ENCODE measurements at regions not wholly inside any gene's neighbourhood (a gene's known extent, or its start where the extent isn't known, plus 50 kb on each side); places are given as distances from the start of the nearest gene placed in this dataset.

DNA sequence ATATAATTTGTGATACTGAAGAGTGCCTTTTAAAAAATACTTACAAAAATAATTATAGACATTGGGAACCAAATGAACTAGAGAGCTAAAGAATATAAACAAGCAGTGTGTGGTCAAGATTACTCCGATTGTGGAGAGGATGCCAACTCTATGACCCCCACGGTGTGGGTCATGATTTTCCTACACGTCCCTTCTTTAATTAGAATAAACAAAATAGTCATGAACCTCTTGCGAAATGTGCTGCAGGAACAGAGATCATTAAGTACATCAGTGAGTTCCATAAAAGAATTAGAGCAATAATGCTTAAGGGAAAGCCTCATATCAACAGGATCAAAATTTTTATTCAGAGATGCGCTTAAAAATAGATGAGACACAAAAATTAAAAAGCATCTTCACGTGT, 476.6 kb upstream of the ROBO1 start:
- TF ChIP-seq, protein P1, sequence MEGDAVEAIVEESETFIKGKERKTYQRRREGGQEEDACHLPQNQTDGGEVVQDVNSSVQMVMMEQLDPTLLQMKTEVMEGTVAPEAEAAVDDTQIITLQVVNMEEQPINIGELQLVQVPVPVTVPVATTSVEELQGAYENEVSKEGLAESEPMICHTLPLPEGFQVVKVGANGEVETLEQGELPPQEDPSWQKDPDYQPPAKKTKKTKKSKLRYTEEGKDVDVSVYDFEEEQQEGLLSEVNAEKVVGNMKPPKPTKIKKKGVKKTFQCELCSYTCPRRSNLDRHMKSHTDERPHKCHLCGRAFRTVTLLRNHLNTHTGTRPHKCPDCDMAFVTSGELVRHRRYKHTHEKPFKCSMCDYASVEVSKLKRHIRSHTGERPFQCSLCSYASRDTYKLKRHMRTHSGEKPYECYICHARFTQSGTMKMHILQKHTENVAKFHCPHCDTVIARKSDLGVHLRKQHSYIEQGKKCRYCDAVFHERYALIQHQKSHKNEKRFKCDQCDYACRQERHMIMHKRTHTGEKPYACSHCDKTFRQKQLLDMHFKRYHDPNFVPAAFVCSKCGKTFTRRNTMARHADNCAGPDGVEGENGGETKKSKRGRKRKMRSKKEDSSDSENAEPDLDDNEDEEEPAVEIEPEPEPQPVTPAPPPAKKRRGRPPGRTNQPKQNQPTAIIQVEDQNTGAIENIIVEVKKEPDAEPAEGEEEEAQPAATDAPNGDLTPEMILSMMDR (IDR thresholded peaks at IDR 0.05): no peak
- TF ChIP-seq RFX5 (IDR thresholded peaks at IDR 0.05) (no peak), POLR2A (IDR thresholded peaks at IDR 0.05; ENCODE audit: low read length) (no peak), MYC (IDR thresholded peaks at IDR 0.05; ENCODE audit: borderline replicate concordance, low read length) (no peak), MAX (IDR thresholded peaks at IDR 0.05) (no peak), KDM1A (IDR thresholded peaks at IDR 0.05; ENCODE audit: low read depth) (no peak), SMC3 (IDR thresholded peaks at IDR 0.05) (no peak), JUN (IDR thresholded peaks at IDR 0.05) (no peak), HDAC2 (IDR thresholded peaks at IDR 0.05) (no peak), ELK1 (IDR thresholded peaks at IDR 0.05; ENCODE audit: low read depth, low read length) (no peak)
- TF ChIP-seq, protein P2, sequence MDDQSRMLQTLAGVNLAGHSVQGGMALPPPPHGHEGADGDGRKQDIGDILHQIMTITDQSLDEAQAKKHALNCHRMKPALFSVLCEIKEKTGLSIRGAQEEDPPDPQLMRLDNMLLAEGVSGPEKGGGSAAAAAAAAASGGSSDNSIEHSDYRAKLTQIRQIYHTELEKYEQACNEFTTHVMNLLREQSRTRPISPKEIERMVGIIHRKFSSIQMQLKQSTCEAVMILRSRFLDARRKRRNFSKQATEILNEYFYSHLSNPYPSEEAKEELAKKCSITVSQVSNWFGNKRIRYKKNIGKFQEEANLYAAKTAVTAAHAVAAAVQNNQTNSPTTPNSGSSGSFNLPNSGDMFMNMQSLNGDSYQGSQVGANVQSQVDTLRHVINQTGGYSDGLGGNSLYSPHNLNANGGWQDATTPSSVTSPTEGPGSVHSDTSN (IDR thresholded peaks at IDR 0.05): no peak
- TF ChIP-seq, protein P3, sequence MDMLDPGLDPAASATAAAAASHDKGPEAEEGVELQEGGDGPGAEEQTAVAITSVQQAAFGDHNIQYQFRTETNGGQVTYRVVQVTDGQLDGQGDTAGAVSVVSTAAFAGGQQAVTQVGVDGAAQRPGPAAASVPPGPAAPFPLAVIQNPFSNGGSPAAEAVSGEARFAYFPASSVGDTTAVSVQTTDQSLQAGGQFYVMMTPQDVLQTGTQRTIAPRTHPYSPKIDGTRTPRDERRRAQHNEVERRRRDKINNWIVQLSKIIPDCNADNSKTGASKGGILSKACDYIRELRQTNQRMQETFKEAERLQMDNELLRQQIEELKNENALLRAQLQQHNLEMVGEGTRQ (IDR thresholded peaks at IDR 0.05): no peak

All from A549 (cell line).